Hematopoietic multipotent progenitor cell treated with erythropoietin and hydrocortisone succinate and interleukin-3 and kit ligand, for 6 days (in vitro differentiated cells): ENCODE measurements at regions not wholly inside any gene's neighbourhood (a gene's known extent, or its start where the extent isn't known, plus 50 kb on each side); places are given as distances from the start of the nearest gene placed in this dataset.

Experiments used
- DNase-seq: peaks from one replicate; pipeline ENCODE4 v3.0.0-alpha.2; 2015

DNA sequence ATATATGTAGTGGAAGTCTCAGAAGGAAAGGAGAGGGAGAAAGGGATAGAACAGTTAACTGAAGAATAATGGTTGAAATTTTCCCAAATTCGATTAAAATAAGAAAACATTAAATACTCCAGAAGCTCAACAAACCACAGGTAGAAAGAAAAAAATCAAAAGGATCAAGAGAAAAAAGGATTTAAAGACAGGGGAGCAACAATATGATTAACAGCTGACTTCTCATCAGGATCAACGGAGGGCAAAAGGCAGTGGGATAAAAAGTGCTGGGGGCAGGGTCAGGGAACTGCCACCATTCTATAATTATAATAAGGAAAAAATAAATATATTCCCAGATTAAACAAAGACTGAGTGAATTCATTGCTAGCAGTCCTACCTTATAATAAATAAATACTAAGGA, 55.3 kb downstream of the CDKN2C start:
- DNase-seq = no peak

DNA sequence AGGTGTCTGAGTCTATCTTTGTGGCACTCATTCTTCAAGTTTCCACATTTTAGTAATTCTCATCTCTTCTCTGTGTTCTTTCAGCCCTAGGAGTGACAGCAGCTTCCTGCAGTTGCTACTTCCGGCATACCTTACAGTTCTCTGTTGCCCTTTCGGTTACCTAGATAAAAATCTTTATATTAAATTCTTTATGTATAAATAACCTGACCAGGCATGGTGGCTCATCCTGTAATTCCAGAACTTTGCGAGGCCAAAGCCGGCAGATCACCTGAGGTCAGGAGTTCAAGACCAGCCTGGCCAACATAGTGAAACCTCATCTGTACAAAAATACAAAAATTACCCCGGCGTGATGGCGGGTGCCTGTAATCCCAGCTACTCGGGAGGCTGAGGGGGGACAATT, 62.9 kb downstream of the CDKN2C start:
- no peak for DNase-seq

DNA sequence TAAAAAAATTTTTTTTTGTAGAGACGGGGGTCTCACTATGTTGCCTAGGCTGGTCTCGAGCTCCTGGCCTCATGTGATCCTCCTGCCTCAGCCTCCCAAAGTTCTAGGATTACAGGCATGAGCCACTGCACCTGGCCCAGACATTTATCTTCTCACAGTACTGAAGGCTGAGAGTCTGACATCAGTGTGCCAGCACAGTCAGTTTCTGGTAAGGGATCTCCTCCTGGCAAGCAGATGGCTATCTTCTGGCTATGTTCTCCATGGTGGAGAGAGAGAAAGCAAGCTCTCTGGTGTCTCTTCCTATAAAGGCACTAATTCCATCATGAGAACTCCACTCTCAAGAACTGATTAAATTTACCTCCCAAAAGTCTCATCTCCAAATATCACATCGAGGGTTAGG, 57.8 kb upstream of the C1orf185 start:
- DNase-seq = no peak

DNA sequence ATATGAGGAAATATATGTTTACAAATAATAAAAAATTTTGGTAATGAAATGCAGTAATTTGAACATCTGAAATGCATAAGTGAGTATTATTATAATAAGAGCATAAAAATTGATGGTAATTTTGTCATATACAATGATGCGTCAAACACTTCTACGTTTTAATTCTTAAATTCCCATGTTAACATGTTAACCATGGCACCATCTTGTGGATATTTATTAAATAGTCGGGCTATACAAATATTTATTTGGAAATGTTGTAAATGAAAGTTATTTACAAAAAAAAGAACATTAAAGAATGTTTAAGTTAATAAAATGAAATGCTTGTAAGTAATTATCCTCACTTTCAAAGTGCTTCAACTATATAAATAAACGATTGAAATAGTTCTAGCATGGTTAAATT, 57.2 kb upstream of the C1orf185 start:
- peak; percentile 52 for DNase-seq

DNA sequence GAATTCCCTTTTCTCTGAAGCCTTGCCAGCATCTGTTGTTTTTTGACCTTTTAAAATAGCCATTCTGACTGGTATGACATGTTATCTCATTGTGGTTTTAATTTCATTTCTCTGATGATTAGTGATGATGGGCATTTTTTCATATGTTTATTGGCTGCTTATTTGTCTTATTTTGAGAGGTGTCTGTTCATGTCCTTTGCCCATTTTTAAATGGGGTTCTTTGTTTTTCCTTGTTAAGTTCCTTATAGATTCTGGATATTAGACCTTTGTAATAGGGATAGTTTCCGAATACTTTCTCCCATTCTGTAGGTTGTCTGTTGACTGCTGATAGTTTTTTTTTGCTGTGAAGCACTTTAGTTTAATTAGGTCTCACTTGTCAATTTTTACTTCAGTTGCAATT, 54.0 kb upstream of the C1orf185 start:
- DNase-seq = no peak

DNA sequence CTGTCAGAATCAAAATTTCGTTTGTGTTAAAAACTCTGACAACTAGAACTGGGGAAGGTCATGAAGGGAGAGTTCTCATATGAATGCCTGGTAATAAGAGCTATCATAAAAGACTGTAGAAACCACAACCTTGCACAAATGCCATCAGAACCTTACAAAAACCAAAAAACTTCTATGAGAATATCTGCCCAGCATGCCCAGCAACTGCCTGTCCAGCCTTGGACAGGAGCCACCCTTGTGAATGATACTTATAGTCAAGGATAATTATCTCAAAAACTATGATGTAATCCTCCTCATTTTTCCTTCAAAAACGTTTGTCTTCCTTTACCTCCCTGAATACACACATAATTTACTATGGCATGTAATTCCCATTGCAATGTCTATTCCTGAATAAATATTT, 53.4 kb upstream of the C1orf185 start:
- DNase-seq = no peak
